ENCODE measurements at regions not wholly inside any gene's neighbourhood (a gene's known extent, or its start where the extent isn't known, plus 50 kb on each side); places are given as distances from the start of the nearest gene placed in this dataset.

DNA sequence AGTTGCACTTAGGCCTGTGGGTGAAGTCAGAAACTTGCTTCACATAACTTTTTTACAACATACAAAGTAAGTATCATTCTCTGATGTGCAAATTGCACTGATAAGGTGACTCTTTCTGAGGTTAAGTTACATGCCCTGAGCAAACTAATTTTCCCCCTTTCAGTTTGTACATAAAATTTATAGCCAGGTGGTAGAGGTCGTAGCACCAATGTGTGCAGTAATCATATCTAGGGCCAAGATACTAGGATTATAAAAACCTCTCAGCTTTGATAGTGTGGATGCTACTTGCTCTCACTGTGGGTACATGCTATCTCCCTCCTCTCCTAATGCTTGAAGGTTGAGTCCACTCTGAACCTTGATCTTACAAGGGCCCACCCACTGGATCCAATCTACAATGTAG, 130.7 kb upstream of the CPNE8 start (continued):
- TF ChIP-seq ZNF391 (tag by site-specific recombination; IDR thresholded peaks at IDR 0.05; ENCODE audit: borderline replicate concordance, low read depth) (no peak), ZNF18 (tag by site-specific recombination; IDR thresholded peaks at IDR 0.05) (peak; percentile 54; the same call in 1 of the 2 replicates), ZNF302 (tag by site-specific recombination; IDR thresholded peaks at IDR 0.05; ENCODE audit: low read depth) (no peak), ZNF645 (tag by site-specific recombination; IDR thresholded peaks at IDR 0.05) (no peak), SCRT2 (tag by site-specific recombination; IDR thresholded peaks at IDR 0.05) (0 out of 2 replicates have a peak, but pooled peaks have one; percentile 1), ZNF248 (tag by site-specific recombination; IDR thresholded peaks at IDR 0.05) (no peak), FEZF1 (tag by site-specific recombination; IDR thresholded peaks at IDR 0.05) (peak; percentile 90), ZNF596 (tag by site-specific recombination; IDR thresholded peaks at IDR 0.05) (peak; percentile 50; the same call in 1 of the 2 replicates), ZNF580 (tag by site-specific recombination; IDR thresholded peaks at IDR 0.05) (peak; percentile 88), BCL11A (tag by site-specific recombination; IDR thresholded peaks at IDR 0.05; ENCODE audit: low read depth) (peak; percentile 85), ZNF843 (tag by site-specific recombination; IDR thresholded peaks at IDR 0.05) (peak; percentile 98), ZNF16 (tag by site-specific recombination; IDR thresholded peaks at IDR 0.05; ENCODE audit: low read depth) (no peak), MZF1 (tag by site-specific recombination; IDR thresholded peaks at IDR 0.05; ENCODE audit: borderline replicate concordance) (peak; percentile 33; the same call in 1 of the 2 replicates), ZBTB7A (tag by site-specific recombination; IDR thresholded peaks at IDR 0.05; ENCODE audit: low read depth) (no peak), ZNF10 (tag by site-specific recombination; IDR thresholded peaks at IDR 0.05) (peak; percentile 38; the same call in 1 of the 2 replicates), ZNF239 (tag by site-specific recombination; IDR thresholded peaks at IDR 0.05) (0 out of 2 replicates have a peak, but pooled peaks have one; percentile 32)
- TF ChIP-seq, protein P1, sequence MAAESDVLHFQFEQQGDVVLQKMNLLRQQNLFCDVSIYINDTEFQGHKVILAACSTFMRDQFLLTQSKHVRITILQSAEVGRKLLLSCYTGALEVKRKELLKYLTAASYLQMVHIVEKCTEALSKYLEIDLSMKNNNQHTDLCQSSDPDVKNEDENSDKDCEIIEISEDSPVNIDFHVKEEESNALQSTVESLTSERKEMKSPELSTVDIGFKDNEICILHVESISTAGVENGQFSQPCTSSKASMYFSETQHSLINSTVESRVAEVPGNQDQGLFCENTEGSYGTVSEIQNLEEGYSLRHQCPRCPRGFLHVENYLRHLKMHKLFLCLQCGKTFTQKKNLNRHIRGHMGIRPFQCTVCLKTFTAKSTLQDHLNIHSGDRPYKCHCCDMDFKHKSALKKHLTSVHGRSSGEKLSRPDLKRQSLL (tag by site-specific recombination; IDR thresholded peaks at IDR 0.05), result no peak
- TF ChIP-seq, protein P2, sequence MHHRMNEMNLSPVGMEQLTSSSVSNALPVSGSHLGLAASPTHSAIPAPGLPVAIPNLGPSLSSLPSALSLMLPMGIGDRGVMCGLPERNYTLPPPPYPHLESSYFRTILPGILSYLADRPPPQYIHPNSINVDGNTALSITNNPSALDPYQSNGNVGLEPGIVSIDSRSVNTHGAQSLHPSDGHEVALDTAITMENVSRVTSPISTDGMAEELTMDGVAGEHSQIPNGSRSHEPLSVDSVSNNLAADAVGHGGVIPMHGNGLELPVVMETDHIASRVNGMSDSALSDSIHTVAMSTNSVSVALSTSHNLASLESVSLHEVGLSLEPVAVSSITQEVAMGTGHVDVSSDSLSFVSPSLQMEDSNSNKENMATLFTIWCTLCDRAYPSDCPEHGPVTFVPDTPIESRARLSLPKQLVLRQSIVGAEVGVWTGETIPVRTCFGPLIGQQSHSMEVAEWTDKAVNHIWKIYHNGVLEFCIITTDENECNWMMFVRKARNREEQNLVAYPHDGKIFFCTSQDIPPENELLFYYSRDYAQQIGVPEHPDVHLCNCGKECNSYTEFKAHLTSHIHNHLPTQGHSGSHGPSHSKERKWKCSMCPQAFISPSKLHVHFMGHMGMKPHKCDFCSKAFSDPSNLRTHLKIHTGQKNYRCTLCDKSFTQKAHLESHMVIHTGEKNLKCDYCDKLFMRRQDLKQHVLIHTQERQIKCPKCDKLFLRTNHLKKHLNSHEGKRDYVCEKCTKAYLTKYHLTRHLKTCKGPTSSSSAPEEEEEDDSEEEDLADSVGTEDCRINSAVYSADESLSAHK (tag by site-specific recombination; IDR thresholded peaks at IDR 0.05), result peak; percentile 93

DNA sequence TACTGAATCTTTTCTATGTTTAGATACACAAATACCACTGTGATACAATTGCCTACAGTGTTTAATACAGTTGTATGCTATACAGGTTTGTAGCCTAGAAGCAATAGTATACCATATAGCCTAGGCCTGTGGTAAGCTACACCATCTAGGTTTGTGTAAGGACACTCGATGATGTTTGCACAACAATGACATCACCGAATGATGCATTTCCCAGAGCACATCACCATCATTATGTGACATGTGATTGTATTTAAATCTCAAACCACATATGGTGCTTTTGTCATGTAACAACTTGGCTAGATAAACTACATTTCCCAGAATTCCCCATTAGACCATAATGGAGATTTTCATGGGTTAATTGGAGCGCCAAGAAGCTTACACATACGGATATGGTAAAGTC, 128.4 kb upstream of the CPNE8 start:
- H3K36me3 ChIP-seq (ENCODE audit: control insufficient read depth in 2 of 2, insufficient read depth in 1 of 2, low read length in 2 of 2), result no peaks in the 10 kb centered on the region
- POLR2A ChIA-PET, result no interaction called here
- H3K9me3 ChIP-seq (ENCODE audit: control insufficient read depth, insufficient read depth, low read depth, low read length), result no peaks in the 10 kb centered on the region
- H3K4me1 ChIP-seq (ENCODE audit: control insufficient read depth, insufficient read depth, low read length), result peaks cover 22% of the 10 kb centered on the region
- CTCF ChIA-PET, result no interaction called here
- no peak overlapping the region for H3K27ac ChIP-seq (ENCODE audit: extremely low read depth, low read depth, low read length)
- H3K4me3 ChIP-seq (ENCODE audit: low read depth, low read length), result no peak overlapping the region
- TF ChIP-seq ZBTB44 (tag by site-specific recombination; IDR thresholded peaks at IDR 0.05) (no peak), ZNF600 (tag by site-specific recombination; IDR thresholded peaks at IDR 0.05) (no peak), ZNF19 (tag by site-specific recombination; IDR thresholded peaks at IDR 0.05; ENCODE audit: low read depth) (no peak), GLI4 (tag by site-specific recombination; IDR thresholded peaks at IDR 0.05) (no peak), ZNF211 (tag by site-specific recombination; IDR thresholded peaks at IDR 0.05; ENCODE audit: low read depth) (no peak), ZNF202 (tag by site-specific recombination; IDR thresholded peaks at IDR 0.05; ENCODE audit: borderline replicate concordance) (no peak), KLF1 (tag by site-specific recombination; IDR thresholded peaks at IDR 0.05) (no peak), ZNF280D (tag by site-specific recombination; IDR thresholded peaks at IDR 0.05) (no peak)

Measured in HEK293 (cell line).